HepG2 (cell line): ENCODE measurements at regions not wholly inside any gene's neighbourhood (a gene's known extent, or its start where the extent isn't known, plus 50 kb on each side); places are given as distances from the start of the nearest gene placed in this dataset.

Source experiments
- KLF13 ChIP-seq: sonication (generic); formaldehyde crosslinking; IDR thresholded peaks from 2 replicates; pipeline ENCODE4 v1.4.0; 2020; ENCODE audit warnings: mild to moderate bottlenecking, missing genetic modification reagents
- TF ChIP-seq, protein P1 (sequence below), 2 experiments: IDR thresholded peaks; 2 replicates each; pipeline ENCODE4 v1.6.1; 2011 to 2012; ENCODE audit warnings: low read length in 2 of 2, borderline replicate concordance in 1 of 2, low read depth in 1 of 2, mild to moderate bottlenecking in 1 of 2, moderate library complexity in 1 of 2
- TF ChIP-seq, protein P2 (sequence below): sonication (generic); formaldehyde crosslinking; IDR thresholded peaks from 2 replicates; pipeline ENCODE4 v1.5.0; 2020; ENCODE audit warnings: mild to moderate bottlenecking, missing genetic modification reagents, moderate library complexity

DNA sequence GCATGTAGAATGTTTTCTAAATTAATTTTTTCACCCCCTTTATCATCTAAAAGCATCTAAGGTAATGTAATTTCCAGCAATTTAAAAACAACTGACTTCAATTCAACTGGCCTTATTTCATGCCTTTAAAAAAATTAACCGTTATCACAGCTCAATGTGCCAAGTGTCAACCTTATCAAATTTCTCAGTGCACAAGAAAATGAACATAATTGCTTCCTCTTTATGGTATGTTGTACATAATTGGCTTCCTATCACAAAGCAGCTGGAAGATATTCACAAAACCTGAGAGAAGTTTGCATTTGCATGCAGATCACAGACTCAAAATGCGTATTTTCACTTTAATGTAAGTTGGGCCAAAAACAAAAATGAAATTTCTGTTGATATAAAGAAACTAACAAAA lies 966.4 kb downstream of the GRM8 start:
- TF ChIP-seq KLF13 (CRISPR knock-in tag), result no peak
- TF ChIP-seq, protein P1, sequence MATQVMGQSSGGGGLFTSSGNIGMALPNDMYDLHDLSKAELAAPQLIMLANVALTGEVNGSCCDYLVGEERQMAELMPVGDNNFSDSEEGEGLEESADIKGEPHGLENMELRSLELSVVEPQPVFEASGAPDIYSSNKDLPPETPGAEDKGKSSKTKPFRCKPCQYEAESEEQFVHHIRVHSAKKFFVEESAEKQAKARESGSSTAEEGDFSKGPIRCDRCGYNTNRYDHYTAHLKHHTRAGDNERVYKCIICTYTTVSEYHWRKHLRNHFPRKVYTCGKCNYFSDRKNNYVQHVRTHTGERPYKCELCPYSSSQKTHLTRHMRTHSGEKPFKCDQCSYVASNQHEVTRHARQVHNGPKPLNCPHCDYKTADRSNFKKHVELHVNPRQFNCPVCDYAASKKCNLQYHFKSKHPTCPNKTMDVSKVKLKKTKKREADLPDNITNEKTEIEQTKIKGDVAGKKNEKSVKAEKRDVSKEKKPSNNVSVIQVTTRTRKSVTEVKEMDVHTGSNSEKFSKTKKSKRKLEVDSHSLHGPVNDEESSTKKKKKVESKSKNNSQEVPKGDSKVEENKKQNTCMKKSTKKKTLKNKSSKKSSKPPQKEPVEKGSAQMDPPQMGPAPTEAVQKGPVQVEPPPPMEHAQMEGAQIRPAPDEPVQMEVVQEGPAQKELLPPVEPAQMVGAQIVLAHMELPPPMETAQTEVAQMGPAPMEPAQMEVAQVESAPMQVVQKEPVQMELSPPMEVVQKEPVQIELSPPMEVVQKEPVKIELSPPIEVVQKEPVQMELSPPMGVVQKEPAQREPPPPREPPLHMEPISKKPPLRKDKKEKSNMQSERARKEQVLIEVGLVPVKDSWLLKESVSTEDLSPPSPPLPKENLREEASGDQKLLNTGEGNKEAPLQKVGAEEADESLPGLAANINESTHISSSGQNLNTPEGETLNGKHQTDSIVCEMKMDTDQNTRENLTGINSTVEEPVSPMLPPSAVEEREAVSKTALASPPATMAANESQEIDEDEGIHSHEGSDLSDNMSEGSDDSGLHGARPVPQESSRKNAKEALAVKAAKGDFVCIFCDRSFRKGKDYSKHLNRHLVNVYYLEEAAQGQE (IDR thresholded peaks at IDR 0.05; ENCODE audit: borderline replicate concordance in 1 of 2, low read depth in 1 of 2, low read length in 2 of 2), result no peak
- TF ChIP-seq, protein P2, sequence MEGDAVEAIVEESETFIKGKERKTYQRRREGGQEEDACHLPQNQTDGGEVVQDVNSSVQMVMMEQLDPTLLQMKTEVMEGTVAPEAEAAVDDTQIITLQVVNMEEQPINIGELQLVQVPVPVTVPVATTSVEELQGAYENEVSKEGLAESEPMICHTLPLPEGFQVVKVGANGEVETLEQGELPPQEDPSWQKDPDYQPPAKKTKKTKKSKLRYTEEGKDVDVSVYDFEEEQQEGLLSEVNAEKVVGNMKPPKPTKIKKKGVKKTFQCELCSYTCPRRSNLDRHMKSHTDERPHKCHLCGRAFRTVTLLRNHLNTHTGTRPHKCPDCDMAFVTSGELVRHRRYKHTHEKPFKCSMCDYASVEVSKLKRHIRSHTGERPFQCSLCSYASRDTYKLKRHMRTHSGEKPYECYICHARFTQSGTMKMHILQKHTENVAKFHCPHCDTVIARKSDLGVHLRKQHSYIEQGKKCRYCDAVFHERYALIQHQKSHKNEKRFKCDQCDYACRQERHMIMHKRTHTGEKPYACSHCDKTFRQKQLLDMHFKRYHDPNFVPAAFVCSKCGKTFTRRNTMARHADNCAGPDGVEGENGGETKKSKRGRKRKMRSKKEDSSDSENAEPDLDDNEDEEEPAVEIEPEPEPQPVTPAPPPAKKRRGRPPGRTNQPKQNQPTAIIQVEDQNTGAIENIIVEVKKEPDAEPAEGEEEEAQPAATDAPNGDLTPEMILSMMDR (CRISPR knock-in tag), result no peak
